UCSD-AML1 (cell line): ENCODE measurements at regions not wholly inside any gene's neighbourhood (a gene's known extent, or its start where the extent isn't known, plus 50 kb on each side); places are given as distances from the start of the nearest gene placed in this dataset.
"Not testable (repeated sequence)": the region's sequence is repeated elsewhere in the genome, so short reads cannot be mapped to it uniquely, and the experiment has no call there.

ENCODE experiments used
- DNase-seq: peaks from one replicate; lab custom pipeline; 2025; ENCODE audit not compliant: unreplicated experiment; lab: John Stamatoyannopoulos, UW

GRCh38 chr5:92132294-92132908 lies 749.3 kb upstream of the ARRDC3 start:
- not testable (repeated sequence) for DNase-seq

- no peak for DNase-seq
Measured at GRCh38 chr5:92126182-92126581, 743.1 kb upstream of the ARRDC3 start.

GRCh38 chr5:92119110-92119509 lies 736.0 kb upstream of the ARRDC3 start:
- no peak for DNase-seq

GRCh38 chr5:92106808-92107207 lies 723.7 kb upstream of the ARRDC3 start:
- no peak for DNase-seq

GRCh38 chr5:92104126-92104525 lies 721.0 kb upstream of the ARRDC3 start:
- DNase-seq, result no peak

- no peak for DNase-seq
Measured at GRCh38 chr5:92102313-92102712, 719.2 kb upstream of the ARRDC3 start.

GRCh38 chr5:92092239-92092638 lies 709.1 kb upstream of the ARRDC3 start:
- no peak for DNase-seq

- DNase-seq, result no peak
Measured at GRCh38 chr5:92086059-92086811, 703.1 kb upstream of the ARRDC3 start.

GRCh38 chr5:92081958-92082712 lies 699.0 kb upstream of the ARRDC3 start:
- DNase-seq, result no peak

- no peak for DNase-seq
Measured at GRCh38 chr5:92070786-92071185, 687.7 kb upstream of the ARRDC3 start.

- no peak for DNase-seq
Measured at GRCh38 chr5:92064993-92065392, 681.9 kb upstream of the ARRDC3 start.

GRCh38 chr5:92051741-92052140 lies 668.6 kb upstream of the ARRDC3 start:
- DNase-seq, result no peak

- no peak for DNase-seq
Measured at GRCh38 chr5:92050970-92051369, 667.9 kb upstream of the ARRDC3 start.

- no peak for DNase-seq
Measured at GRCh38 chr5:92041911-92042660, 659.0 kb upstream of the ARRDC3 start.

- DNase-seq, result no peak
Measured at GRCh38 chr5:92041206-92041605, 658.1 kb upstream of the ARRDC3 start.

- DNase-seq, result not testable (repeated sequence)
Measured at GRCh38 chr5:92029792-92030191, 646.7 kb upstream of the ARRDC3 start.

GRCh38 chr5:92023555-92023954 lies 640.4 kb upstream of the ARRDC3 start:
- no peak for DNase-seq

- no peak for DNase-seq
Measured at GRCh38 chr5:92023141-92023471, 640.0 kb upstream of the ARRDC3 start.

GRCh38 chr5:92022415-92023140 lies 639.5 kb upstream of the ARRDC3 start:
- no peak for DNase-seq

- no peak for DNase-seq
Measured at GRCh38 chr5:92019376-92019990, 636.4 kb upstream of the ARRDC3 start.
